ENCODE measurements at regions not wholly inside any gene's neighbourhood (a gene's known extent, or its start where the extent isn't known, plus 50 kb on each side); places are given as distances from the start of the nearest gene placed in this dataset.

DNA sequence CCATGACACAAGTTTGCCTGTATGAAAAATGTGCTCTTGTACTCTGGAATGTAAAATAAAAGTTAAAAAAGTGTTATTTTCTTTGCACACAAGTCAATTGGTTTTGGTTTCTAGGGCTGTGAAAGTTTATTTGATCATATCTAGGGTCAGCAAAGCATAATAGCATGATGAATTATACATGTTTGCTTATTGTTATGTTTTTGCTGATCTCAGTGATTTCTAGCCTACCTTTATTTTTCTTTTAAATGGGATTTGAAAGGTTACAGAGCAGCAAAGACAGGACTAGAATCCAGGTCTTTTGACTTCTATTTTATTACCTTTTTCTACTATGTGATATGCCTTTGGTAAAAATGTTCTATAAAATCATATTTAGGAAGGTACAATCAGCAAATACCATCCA, 481.0 kb downstream of the PRR32 start:
- TF ChIP-seq CTCF (IDR thresholded peaks at IDR 0.05; ENCODE audit: poor library complexity, severe bottlenecking): no peak
- TF ChIP-seq EP300 (conservative IDR thresholded peaks at IDR 0.05; ENCODE audit: poor library complexity, severe bottlenecking): no peak
- no peak for TF ChIP-seq SMC3 (conservative IDR thresholded peaks at IDR 0.05; ENCODE audit: poor library complexity)
- no peak for TF ChIP-seq POLR2AphosphoS5 (IDR thresholded peaks at IDR 0.05)
- TF ChIP-seq TAF1 (IDR thresholded peaks at IDR 0.05; ENCODE audit: low read depth): no peak
- TF ChIP-seq RAD21 (conservative IDR thresholded peaks at IDR 0.05): no peak

All from neural cell (in vitro differentiated cells).